ENCODE measurements at regions not wholly inside any gene's neighbourhood (a gene's known extent, or its start where the extent isn't known, plus 50 kb on each side); places are given as distances from the start of the nearest gene placed in this dataset.

DNA sequence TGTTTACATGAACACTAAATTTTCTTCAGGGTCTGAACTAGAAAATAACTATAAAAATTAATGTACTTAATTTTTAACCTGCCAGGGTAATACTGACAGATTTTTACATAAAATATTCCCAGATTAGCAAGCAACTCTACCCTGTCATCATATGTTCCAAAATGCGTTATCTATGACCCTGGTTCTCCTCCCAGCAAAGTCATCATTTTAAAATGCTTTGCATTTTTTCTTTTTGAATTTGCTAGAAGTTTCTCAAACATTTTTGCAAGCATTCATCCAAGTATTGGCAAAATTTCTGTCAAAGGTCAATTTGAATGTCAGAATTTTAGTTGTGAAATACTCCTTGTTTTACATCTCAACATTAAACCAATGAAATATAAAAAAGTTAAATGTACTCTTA, 144.5 kb upstream of the FTMT start:
- Mint-ChIP-seq H3K4me1 (peaks cover 5% of the 10 kb centered on the region), H3K36me3 (ENCODE audit: low read depth) (no peaks in the 10 kb centered on the region), H3K27ac (no peak overlapping the region), H3K27me3 (ENCODE audit: low read depth) (no peaks in the 10 kb centered on the region), H3K4me3 (no peak overlapping the region), H3K9me3 (no peaks in the 10 kb centered on the region)
- TF ChIP-seq, protein P1, sequence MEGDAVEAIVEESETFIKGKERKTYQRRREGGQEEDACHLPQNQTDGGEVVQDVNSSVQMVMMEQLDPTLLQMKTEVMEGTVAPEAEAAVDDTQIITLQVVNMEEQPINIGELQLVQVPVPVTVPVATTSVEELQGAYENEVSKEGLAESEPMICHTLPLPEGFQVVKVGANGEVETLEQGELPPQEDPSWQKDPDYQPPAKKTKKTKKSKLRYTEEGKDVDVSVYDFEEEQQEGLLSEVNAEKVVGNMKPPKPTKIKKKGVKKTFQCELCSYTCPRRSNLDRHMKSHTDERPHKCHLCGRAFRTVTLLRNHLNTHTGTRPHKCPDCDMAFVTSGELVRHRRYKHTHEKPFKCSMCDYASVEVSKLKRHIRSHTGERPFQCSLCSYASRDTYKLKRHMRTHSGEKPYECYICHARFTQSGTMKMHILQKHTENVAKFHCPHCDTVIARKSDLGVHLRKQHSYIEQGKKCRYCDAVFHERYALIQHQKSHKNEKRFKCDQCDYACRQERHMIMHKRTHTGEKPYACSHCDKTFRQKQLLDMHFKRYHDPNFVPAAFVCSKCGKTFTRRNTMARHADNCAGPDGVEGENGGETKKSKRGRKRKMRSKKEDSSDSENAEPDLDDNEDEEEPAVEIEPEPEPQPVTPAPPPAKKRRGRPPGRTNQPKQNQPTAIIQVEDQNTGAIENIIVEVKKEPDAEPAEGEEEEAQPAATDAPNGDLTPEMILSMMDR (IDR thresholded peaks at IDR 0.05; ENCODE audit: unreplicated experiment in 3 of 3) = no peak

GRCh38 chr5:121711416-121711815, 140.3 kb upstream of the FTMT start:
- no peak overlapping the region for H3K27ac Mint-ChIP-seq
- TF ChIP-seq, protein P1 (IDR thresholded peaks at IDR 0.05; ENCODE audit: unreplicated experiment in 3 of 3) = no peak
- H3K9me3 Mint-ChIP-seq = peaks cover 9% of the 10 kb centered on the region
- no peaks in the 10 kb centered on the region for H3K4me1 Mint-ChIP-seq
- no peak overlapping the region for H3K4me3 Mint-ChIP-seq
- H3K27me3 Mint-ChIP-seq (ENCODE audit: low read depth) = no peaks in the 10 kb centered on the region
- H3K36me3 Mint-ChIP-seq (ENCODE audit: low read depth) = no peaks in the 10 kb centered on the region

DNA sequence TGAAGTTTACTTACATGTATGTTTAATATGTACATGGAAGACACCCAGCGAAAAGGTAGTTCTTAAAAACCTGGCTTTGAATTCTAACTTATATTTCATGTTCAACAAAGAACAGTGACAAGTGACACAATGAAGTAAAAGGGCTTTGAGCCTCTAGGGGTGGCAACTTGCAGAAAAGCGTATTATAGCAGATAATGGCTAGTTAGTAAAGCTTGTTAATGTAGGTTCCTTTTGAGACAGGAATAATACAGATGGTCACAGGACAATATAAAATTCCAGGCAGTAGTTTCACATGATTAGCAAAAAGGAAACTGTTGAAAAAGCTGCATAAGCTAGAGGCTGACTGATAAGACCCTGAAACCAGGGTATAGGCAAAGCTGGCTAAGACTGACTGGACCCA, 132.4 kb upstream of the FTMT start:
- Mint-ChIP-seq H3K4me3 (no peak overlapping the region), H3K9me3 (peaks cover 20% of the 10 kb centered on the region), H3K4me1 (no peaks in the 10 kb centered on the region), H3K36me3 (ENCODE audit: low read depth) (no peaks in the 10 kb centered on the region), H3K27me3 (ENCODE audit: low read depth) (no peaks in the 10 kb centered on the region), H3K27ac (no peak overlapping the region)
- TF ChIP-seq, protein P1 (IDR thresholded peaks at IDR 0.05; ENCODE audit: unreplicated experiment in 3 of 3) = no peak

- H3K36me3 Mint-ChIP-seq (ENCODE audit: low read depth) = no peaks in the 10 kb centered on the region
Observed at GRCh38 chr5:121725450-121725849, 126.2 kb upstream of the FTMT start.

DNA sequence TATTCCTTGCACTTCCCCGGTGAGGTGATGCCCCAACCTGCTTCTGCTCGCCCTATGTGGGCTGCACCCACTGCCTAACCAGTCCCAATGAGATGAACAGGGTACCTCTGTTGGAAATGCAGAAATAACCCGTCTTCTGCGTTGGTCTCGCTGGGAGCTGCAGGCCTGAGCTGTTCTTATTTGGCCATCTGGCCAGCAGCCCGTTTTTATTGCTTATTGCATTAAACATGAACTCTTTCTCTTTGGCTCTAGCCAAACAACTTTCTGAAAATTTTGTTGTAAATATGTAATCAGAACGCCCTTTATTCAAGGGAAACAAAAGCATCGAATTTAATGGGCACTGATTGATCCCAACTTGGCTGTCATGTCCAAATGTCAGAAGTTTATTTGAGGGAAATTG, 124.7 kb upstream of the FTMT start:
- no peaks in the 10 kb centered on the region for H3K36me3 Mint-ChIP-seq (ENCODE audit: low read depth)
- H3K27me3 Mint-ChIP-seq (ENCODE audit: low read depth) = no peaks in the 10 kb centered on the region
- TF ChIP-seq, protein P1 (IDR thresholded peaks at IDR 0.05; ENCODE audit: unreplicated experiment in 3 of 3) = no peak
- no peak overlapping the region for H3K4me3 Mint-ChIP-seq
- H3K4me1 Mint-ChIP-seq = peaks cover 8% of the 10 kb centered on the region
- no peak overlapping the region for H3K27ac Mint-ChIP-seq
- peaks cover 12% of the 10 kb centered on the region for H3K9me3 Mint-ChIP-seq

More at GRCh38 chr5:121725450-121725849, 126.2 kb upstream of the FTMT start:
- TF ChIP-seq, protein P1 (IDR thresholded peaks at IDR 0.05; ENCODE audit: unreplicated experiment in 3 of 3) = no peak
- no peaks in the 10 kb centered on the region for H3K4me1 Mint-ChIP-seq
- no peak overlapping the region for H3K4me3 Mint-ChIP-seq
- no peak overlapping the region for H3K27ac Mint-ChIP-seq
- peaks cover 17% of the 10 kb centered on the region for H3K9me3 Mint-ChIP-seq
- H3K27me3 Mint-ChIP-seq (ENCODE audit: low read depth) = no peaks in the 10 kb centered on the region

GRCh38 chr5:121731377-121731776, 120.3 kb upstream of the FTMT start:
- no peak overlapping the region for H3K4me3 Mint-ChIP-seq
- H3K27me3 Mint-ChIP-seq (ENCODE audit: low read depth) = no peaks in the 10 kb centered on the region

More at GRCh38 chr5:121731377-121731776, 120.3 kb upstream of the FTMT start:
- TF ChIP-seq, protein P1 (IDR thresholded peaks at IDR 0.05; ENCODE audit: unreplicated experiment in 3 of 3) = no peak
- Mint-ChIP-seq H3K27ac (no peak overlapping the region), H3K9me3 (no peaks in the 10 kb centered on the region), H3K36me3 (ENCODE audit: low read depth) (no peaks in the 10 kb centered on the region), H3K4me1 (peaks cover 8% of the 10 kb centered on the region)
